Calu3 (cell line): ENCODE measurements at regions not wholly inside any gene's neighbourhood (a gene's known extent, or its start where the extent isn't known, plus 50 kb on each side); places are given as distances from the start of the nearest gene placed in this dataset.

Experiments used
- BruUV-seq: library from RNA; stranded (reverse); fragments of 400-500 nt; replicated peaks from 2 replicates; lab custom pipeline; 2021; lab: Mats Ljungman, UMichigan
- CTCF ChIA-PET: fragments of 300-600 bp; sonication (Branson Sonifier 250); formaldehyde crosslinking; loops from one replicate; lab custom pipeline; 2022; ENCODE audit warnings: antibody characterized with exemption; lab: Charles Lee
- DNase-seq: peaks from one replicate; pipeline ENCODE4 v3.0.0; 2022
- H3K27ac Mint-ChIP-seq: one replicate; pipeline ENCODE4 v1.8.0; 2022; ENCODE audit warnings: mixed read lengths; ENCODE audit not compliant: unreplicated experiment
- H3K27me3 Mint-ChIP-seq: one replicate; pipeline ENCODE4 v1.8.0; 2022; ENCODE audit warnings: mixed read lengths; ENCODE audit not compliant: unreplicated experiment
- H3K36me3 Mint-ChIP-seq: one replicate; pipeline ENCODE4 v1.8.0; 2022; ENCODE audit warnings: mild to moderate bottlenecking, moderate library complexity, mixed read lengths; ENCODE audit not compliant: insufficient read depth, unreplicated experiment
- H3K4me1 Mint-ChIP-seq: one replicate; pipeline ENCODE4 v1.8.0; 2022; ENCODE audit warnings: mild to moderate bottlenecking, low read depth, mixed read lengths; ENCODE audit not compliant: unreplicated experiment
- H3K4me3 Mint-ChIP-seq: one replicate; pipeline ENCODE4 v1.8.0; 2022; ENCODE audit warnings: mild to moderate bottlenecking, low read depth, moderate library complexity, mixed read lengths; ENCODE audit not compliant: unreplicated experiment
- H3K9me3 Mint-ChIP-seq: one replicate; pipeline ENCODE4 v1.8.0; 2022; ENCODE audit warnings: low read depth, mixed read lengths; ENCODE audit not compliant: unreplicated experiment
- intact Hi-C: fragments of 100-400 bp; cut with micrococcal nuclease; formaldehyde crosslinking; loops from one replicate; pipeline ENCODE4 v1.10.0; 2022; ENCODE audit not compliant: unreplicated experiment
- TF ChIP-seq, protein P1 (sequence below): fragments of 200-600 bp; IDR thresholded peaks from one replicate; pipeline ENCODE4 v1.8.0; 2022; ENCODE audit warnings: antibody characterized with exemption; ENCODE audit not compliant: unreplicated experiment

DNA sequence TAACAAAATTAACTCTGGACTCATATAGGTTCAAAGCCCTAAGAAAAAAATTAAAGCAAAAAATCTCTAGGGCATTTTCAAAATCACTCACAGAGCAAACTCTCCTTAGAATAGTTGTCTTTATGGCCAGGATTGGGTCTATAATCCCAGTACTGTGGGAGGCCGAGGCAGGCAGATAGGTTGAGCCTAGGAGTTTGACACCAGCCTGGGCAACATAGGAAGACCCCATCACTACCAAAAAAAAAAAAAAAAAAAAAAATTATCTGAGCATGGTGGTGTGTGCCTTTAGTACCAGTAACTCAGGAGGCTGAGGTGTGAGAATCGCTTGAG lies 378.1 kb upstream of the TGFBR2 start:
- Mint-ChIP-seq H3K27me3 (no peaks in the 10 kb centered on the region), H3K36me3 (no peaks in the 10 kb centered on the region), H3K9me3 (no peaks in the 10 kb centered on the region), H3K27ac (peak overlapping the region; percentile 68), H3K4me3 (no peak overlapping the region), H3K4me1 (peaks cover 19% of the 10 kb centered on the region)
- intact Hi-C loops, result no loop called here
- CTCF ChIA-PET, result interaction anchor here (0.9 kb wide), 1 partner anchor 29 kb away, joined by 4 read pairs; no protein-coding TSS in a partner anchor
- no TSS peak for BruUV-seq
- TF ChIP-seq, protein P1, sequence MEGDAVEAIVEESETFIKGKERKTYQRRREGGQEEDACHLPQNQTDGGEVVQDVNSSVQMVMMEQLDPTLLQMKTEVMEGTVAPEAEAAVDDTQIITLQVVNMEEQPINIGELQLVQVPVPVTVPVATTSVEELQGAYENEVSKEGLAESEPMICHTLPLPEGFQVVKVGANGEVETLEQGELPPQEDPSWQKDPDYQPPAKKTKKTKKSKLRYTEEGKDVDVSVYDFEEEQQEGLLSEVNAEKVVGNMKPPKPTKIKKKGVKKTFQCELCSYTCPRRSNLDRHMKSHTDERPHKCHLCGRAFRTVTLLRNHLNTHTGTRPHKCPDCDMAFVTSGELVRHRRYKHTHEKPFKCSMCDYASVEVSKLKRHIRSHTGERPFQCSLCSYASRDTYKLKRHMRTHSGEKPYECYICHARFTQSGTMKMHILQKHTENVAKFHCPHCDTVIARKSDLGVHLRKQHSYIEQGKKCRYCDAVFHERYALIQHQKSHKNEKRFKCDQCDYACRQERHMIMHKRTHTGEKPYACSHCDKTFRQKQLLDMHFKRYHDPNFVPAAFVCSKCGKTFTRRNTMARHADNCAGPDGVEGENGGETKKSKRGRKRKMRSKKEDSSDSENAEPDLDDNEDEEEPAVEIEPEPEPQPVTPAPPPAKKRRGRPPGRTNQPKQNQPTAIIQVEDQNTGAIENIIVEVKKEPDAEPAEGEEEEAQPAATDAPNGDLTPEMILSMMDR, result no peak
- DNase-seq, result no peak

DNA sequence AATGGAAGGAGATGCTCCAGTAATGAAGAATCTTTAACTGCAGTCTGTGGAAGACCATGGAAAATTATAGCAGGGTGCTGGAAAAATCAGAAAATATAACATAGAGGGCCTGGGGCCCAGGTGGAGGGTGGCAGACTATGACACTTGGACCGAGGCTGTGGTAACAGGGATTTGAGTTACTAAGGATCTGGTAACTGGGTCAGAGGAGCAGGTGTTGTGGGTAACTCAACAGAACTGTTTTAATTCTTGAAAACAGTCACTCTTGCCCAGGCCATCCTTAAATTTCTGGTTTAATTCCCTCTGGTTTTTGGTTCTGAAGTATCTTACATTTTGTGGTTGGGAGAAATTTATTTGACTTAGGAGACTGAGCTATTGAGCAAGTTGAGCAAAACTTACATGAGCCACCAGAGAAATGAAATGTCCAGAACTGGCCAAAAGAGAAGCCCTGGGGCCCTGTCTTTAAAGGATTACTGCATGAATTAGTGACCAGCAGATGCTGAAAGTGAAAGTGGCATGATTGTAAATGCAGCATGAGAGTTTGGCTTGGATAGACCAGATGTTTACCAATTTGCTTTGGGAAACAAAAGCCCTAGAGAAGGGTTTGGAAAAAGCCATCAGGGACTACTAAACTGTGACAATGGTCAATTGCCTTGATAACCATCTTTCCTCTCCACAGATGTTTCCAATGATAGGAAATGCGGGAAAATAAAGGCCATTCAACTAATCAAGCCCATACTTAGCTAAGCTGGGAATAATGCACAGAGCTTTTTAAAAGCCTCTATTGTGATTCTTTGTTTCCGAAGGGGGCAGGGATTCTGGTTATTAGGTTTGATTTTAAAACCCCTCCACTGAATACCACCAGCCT lies 374.9 kb upstream of the TGFBR2 start:
- no peak overlapping the region for H3K27ac Mint-ChIP-seq
- CTCF ChIA-PET, result interaction anchor here (0.6 kb wide), 1 partner anchor 48 kb away, joined by 3 read pairs; no protein-coding TSS in a partner anchor
- TF ChIP-seq, protein P1, result no peak
- H3K4me3 Mint-ChIP-seq, result no peak overlapping the region
- no TSS peak for BruUV-seq
- H3K36me3 Mint-ChIP-seq, result no peaks in the 10 kb centered on the region
- no peaks in the 10 kb centered on the region for H3K9me3 Mint-ChIP-seq
- DNase-seq, result no peak
- peaks cover 19% of the 10 kb centered on the region for H3K4me1 Mint-ChIP-seq
- no peaks in the 10 kb centered on the region for H3K27me3 Mint-ChIP-seq
- intact Hi-C loops, result no loop called here

DNA sequence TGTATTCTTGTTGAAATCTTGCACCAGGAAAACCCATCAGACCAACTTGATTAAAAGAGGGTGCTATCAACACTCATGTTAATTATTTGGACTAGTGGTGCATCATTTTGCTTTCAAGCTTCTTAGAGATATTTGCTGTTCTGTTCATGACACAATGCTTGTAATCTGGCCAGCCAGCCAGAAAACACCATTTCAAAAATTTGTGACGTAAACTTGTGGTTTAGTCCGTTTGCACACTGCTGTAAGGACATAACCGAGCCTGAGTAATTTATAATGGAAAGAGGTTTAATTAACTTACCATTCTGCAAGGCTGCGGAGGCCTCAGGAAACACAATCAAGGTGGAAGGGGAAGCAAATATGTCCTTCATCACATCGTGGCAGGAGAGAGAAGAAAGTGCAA lies 374.3 kb upstream of the TGFBR2 start:
- Mint-ChIP-seq H3K27me3 (no peaks in the 10 kb centered on the region), H3K36me3 (no peaks in the 10 kb centered on the region), H3K4me1 (peaks cover 16% of the 10 kb centered on the region), H3K4me3 (no peak overlapping the region), H3K9me3 (no peaks in the 10 kb centered on the region), H3K27ac (no peak overlapping the region)
- CTCF ChIA-PET, result interaction anchor here (0.6 kb wide), 1 partner anchor 48 kb away, joined by 3 read pairs; no protein-coding TSS in a partner anchor
- TF ChIP-seq, protein P1, result no peak
- no TSS peak for BruUV-seq
- DNase-seq, result no peak
- intact Hi-C loops, result no loop called here

DNA sequence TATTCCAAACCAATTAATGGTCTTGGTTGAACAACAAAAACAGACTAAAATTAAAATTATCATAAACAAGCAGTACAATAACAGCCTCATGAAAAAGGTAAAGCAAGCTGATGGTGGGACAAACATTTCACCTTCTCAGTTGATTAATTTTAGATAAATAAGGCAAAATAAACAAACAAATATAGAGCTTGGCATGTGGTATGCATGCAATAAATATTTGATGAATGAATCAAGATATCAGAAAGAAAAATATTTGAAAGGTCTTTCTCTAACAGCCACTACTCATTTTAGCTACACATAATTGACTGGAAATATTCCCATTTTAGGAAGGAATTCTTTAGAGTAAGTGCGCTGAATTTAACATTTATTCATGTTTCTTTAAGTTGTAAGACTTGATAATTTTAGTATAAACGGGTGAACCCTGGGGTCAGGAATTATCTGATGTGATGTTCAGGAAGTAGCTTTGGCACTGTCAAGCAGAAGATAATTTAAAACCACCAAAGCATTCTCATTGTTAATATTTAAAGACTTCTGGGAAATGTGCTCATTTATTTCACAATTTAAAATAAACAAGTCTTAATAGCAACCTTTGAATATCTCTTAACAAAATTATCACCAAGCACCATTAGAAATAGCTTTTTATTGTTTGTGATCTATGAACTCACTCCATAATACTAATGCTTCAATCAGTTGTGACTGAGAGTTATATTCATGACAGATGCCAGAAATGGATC lies 372.3 kb upstream of the TGFBR2 start:
- no TSS peak for BruUV-seq
- CTCF ChIA-PET, result no interaction called here
- DNase-seq, result no peak

More for the DNA sequence above, 372.3 kb upstream of the TGFBR2 start:
- Mint-ChIP-seq H3K27ac (no peak overlapping the region), H3K36me3 (no peaks in the 10 kb centered on the region), H3K4me1 (no peaks in the 10 kb centered on the region), H3K4me3 (no peak overlapping the region), H3K9me3 (peaks cover 6% of the 10 kb centered on the region), H3K27me3 (no peaks in the 10 kb centered on the region)
- TF ChIP-seq, protein P1, result no peak
- intact Hi-C loops, result no loop called here
